HUES64 (cell line): ENCODE measurements at regions not wholly inside any gene's neighbourhood (a gene's known extent, or its start where the extent isn't known, plus 50 kb on each side); places are given as distances from the start of the nearest gene placed in this dataset.
"Not testable (repeated sequence)": the region's sequence is repeated elsewhere in the genome, so short reads cannot be mapped to it uniquely, and the experiment has no call there.

Source experiments
- H3K27ac ChIP-seq: 2 replicates; pipeline ENCODE4 v1.7.0; 2013; ENCODE audit warnings: low read depth, low read length, inconsistent platforms
- H3K27me3 ChIP-seq: 2 replicates; pipeline ENCODE4 v1.6.1; 2013; ENCODE audit warnings: mild to moderate bottlenecking, low read length; ENCODE audit not compliant: insufficient read depth
- H3K36me3 ChIP-seq: 2 replicates; pipeline ENCODE4 v1.6.1; 2013; ENCODE audit warnings: mild to moderate bottlenecking, low read length; ENCODE audit not compliant: insufficient read depth
- H3K4me1 ChIP-seq: 2 replicates; pipeline ENCODE4 v1.6.1; 2013; ENCODE audit warnings: mild to moderate bottlenecking, low read length, moderate library complexity; ENCODE audit not compliant: insufficient read depth
- H3K4me3 ChIP-seq: 2 replicates; pipeline ENCODE4 v1.5.1; 2013; ENCODE audit warnings: mild to moderate bottlenecking, low read length, moderate library complexity
- H3K9ac ChIP-seq: 2 replicates; pipeline ENCODE4 v1.6.1; 2013; ENCODE audit warnings: mild to moderate bottlenecking, low read depth, low read length
- H3K9me3 ChIP-seq: 2 replicates; pipeline ENCODE4 v1.6.1; 2013; ENCODE audit warnings: low read depth, low read length; ENCODE audit not compliant: insufficient read depth
- WGBS: fragments of 150-250, 120-280 bp; methylation state at CpG from one replicate; pipeline ENCODE4 v1.1.7; 2013; ENCODE audit warnings: missing lambda C conversion rate; 5-methylcytosine and 5-hydroxymethylcytosine counted together

DNA sequence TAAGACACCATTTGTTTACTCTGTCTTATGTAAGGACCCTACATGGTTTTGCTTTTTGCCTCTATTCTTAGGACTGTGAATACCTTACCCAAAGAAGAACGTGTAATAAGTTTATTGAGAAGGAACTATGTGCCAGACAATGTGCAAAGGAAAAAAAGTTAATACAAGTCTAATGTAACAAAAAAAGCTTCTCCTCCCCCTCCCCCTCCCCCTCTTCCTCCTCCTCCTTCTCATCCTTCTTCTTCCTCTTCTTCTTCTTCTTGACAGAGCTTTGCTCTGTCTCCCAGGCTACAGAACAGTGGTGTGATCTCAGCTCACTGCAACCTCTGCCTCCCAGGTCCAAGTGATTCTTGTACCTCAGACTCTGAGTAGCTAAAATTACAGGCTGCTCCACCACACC is 50.9 kb upstream of the MITF start:
- Histone ChIP-seq H3K27me3 (peaks cover 65% of the 10 kb centered on the region), H3K9me3 (no peaks in the 10 kb centered on the region), H3K4me1 (no peaks in the 10 kb centered on the region), H3K4me3 (no peak overlapping the region), H3K36me3 (no peaks in the 10 kb centered on the region), H3K9ac (no peak overlapping the region), H3K27ac (no peak overlapping the region)
- WGBS: no CpG with 5 or more reads among the region's 1 CpG

DNA sequence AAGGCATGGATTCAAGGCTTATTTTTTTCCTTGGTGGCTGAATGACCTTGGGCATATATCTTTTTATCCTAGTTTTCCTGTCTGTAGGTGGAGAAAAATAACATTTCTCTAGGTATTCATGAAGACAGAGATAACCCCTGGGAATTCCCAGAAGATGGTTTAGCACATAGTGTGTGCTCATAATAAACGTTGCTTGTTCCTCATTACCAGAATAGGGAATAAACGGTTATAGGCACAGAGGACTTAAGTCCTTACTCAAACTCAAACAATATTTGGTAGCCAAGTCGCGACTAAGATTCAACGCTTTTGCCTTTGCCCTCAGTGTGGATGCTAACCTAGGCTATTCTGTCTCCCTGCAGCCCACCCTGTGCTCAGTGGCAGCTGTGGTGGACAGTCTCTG is 51.6 kb upstream of the MITF start:
- WGBS: 93% methylated on average over 5 of the region's 5 CpGs
- H3K27ac ChIP-seq: no peak overlapping the region

DNA sequence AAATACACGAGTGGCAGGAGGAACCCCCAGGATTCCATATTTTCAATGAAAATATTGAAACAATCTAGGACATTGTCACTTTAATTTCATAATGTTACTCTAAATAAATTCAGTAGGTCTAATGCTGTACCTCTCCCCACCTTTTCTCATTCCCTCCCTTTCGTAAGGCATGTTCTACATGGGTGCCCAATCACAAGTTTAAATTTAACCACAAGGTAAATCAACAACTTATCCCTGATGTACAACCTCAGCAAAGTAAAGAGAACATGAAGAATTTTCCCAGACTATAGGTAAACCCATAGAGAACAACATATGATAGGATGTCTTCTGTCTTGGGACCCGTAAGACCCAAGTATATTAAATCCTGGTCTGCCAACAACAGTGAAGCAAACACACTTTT is 53.2 kb upstream of the MITF start:
- Histone ChIP-seq H3K27me3 (peaks cover 88% of the 10 kb centered on the region), H3K4me3 (no peak overlapping the region), H3K4me1 (no peaks in the 10 kb centered on the region; the same call in 1 of the 2 replicates), H3K9me3 (no peaks in the 10 kb centered on the region), H3K27ac (no peak overlapping the region), H3K36me3 (no peaks in the 10 kb centered on the region), H3K9ac (no peak overlapping the region)
- WGBS: 92% methylated on average over 3 of the region's 3 CpGs

More for the DNA sequence above, 51.6 kb upstream of the MITF start:
- Histone ChIP-seq H3K4me1 (no peaks in the 10 kb centered on the region; the same call in 1 of the 2 replicates), H3K9ac (no peak overlapping the region), H3K36me3 (no peaks in the 10 kb centered on the region), H3K9me3 (no peaks in the 10 kb centered on the region), H3K4me3 (no peak overlapping the region), H3K27me3 (peaks cover 73% of the 10 kb centered on the region)

DNA sequence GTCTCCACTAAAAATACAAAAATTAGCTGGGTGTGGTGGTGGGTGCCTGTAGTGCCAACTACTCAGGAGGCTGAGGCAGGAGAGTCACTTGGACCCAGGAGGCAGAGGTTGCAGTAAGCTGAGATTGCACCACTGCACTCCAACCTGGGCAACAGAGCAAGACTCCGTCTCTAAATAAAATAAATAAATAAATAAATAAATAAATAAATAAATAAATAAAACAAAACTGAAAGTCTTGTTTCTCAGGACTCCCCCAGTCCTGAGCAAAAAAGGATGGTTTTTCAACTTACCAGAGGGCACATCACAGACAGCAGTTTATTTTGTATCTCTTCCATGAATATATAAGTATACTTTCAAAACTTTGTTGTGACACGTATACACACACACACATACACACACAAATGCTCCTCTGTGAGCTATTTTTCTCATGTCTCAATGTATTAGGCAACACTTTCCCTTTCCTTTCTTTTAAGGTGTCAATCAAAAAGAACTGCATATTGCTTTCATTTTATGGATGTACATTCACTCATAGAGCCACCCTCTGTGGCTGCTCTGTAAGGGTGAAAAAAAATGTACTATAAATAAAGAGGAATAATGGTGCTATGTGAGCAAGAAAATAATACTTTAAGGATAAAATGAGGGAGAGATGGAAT is 54.8 kb upstream of the MITF start:
- Histone ChIP-seq H3K4me1 (no peaks in the 10 kb centered on the region; the same call in 1 of the 2 replicates), H3K36me3 (no peaks in the 10 kb centered on the region), H3K9ac (no peak overlapping the region), H3K4me3 (no peak overlapping the region), H3K9me3 (no peaks in the 10 kb centered on the region), H3K27me3 (peaks cover 95% of the 10 kb centered on the region), H3K27ac (no peak overlapping the region)
- WGBS: 96% methylated on average over 1 of the region's 2 CpGs

DNA sequence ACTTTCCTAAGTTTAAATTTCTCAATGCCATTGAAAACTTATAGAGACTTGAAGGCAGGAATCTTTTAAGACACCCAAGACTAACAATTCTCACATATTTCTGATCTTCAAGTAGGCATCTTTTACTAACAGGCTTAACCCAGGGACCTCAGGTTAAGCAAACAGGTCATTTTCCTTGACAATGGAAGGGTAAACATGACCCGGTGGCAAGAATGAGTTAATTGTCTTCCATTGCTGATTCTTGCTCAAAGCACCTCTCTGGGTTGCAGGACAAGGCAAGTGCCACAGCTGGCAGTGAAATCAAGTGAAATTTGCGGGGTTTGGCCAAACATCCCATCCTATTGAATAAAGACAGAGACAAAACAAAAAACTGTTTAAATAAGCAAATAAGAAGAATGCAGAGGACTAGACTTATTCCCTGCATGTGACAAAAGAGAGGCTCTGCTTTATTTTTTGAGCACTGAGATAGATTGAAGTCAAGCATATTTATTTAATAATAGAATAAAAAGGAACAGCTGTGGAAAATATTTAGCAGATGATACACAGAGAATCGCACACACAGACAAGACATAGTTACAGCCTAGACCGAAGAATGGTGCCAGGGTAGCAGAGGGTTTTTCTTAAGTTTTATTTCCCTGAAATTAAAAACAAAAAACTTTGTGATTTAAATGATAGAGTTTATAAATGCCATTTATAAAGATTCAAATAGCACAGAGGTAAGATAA is 56.0 kb upstream of the MITF start:
- H3K27ac ChIP-seq: no peak overlapping the region
- H3K9me3 ChIP-seq: no peaks in the 10 kb centered on the region
- no peaks in the 10 kb centered on the region; the same call in 1 of the 2 replicates for H3K4me1 ChIP-seq
- 1% methylated on average over 2 of the region's 4 CpGs for WGBS
- no peak overlapping the region for H3K9ac ChIP-seq
- peaks cover 88% of the 10 kb centered on the region for H3K27me3 ChIP-seq
- no peaks in the 10 kb centered on the region for H3K36me3 ChIP-seq
- no peak overlapping the region for H3K4me3 ChIP-seq

DNA sequence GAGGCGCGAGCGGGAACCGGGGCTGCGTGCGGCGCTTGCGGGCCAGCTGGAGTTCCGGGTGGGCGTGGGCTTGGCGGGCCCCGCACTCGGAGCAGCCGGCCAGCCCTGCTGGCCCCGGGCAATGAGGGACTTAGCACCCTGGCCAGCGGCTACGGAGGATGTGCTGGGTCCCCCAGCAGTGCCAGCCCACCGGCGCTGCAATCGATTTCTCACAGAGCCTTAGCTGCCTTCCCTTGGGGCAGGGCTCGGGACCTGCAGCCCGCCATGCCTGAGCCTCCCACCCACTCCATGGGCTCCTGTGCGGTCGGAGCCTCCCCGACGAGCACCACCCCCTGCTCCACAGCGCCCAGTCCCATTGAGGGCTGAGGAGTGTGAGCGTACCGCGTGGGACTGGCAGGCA is 61.8 kb upstream of the MITF start:
- H3K27me3 ChIP-seq: peaks cover 32% of the 10 kb centered on the region
- 96% methylated on average over 30 of the region's 30 CpGs for WGBS
- not testable (repeated sequence) for H3K27ac ChIP-seq, H3K36me3 ChIP-seq, H3K9ac ChIP-seq, H3K4me3 ChIP-seq, H3K4me1 ChIP-seq, H3K9me3 ChIP-seq

DNA sequence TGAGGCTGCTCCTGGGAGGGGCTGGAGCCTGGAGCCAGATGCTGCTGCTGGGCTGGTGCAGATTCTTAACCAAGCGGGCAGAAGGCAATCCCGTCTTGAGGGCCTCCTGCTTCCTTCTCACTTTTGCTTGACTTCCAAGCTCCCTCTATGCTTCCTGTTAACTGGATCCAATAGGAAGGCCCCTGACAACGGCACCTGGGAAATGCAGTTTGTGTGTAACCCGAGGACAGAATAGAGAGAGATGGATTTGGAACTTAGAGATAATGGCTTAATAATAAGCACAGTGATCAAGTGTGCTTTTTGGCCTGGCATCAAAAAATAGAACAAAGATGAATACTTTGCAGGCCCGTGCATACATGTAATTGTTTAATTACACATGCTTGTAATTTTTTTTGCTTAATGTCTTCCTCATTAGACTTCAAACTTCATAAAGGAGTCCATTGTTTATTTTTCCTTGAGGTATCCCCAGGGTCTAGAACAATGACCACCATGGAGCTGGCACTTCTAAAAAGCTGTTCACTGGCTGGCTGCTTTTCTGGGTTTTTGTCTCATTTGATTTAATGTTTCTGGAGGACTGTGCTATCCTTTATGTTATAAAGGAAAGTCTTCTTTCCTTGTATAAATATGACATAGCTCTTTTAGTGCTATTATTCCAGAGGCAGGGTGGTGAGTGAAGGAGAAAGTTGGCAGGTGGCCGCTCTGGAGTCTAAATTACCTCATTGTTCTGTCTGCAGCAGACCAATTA is 63.3 kb upstream of the MITF start:
- Histone ChIP-seq H3K9ac (no peak overlapping the region), H3K4me1 (no peaks in the 10 kb centered on the region), H3K4me3 (no peak overlapping the region), H3K9me3 (no peaks in the 10 kb centered on the region), H3K36me3 (no peaks in the 10 kb centered on the region), H3K27me3 (peaks cover 17% of the 10 kb centered on the region), H3K27ac (no peak overlapping the region)
- 92% methylated on average over 5 of the region's 6 CpGs for WGBS

DNA sequence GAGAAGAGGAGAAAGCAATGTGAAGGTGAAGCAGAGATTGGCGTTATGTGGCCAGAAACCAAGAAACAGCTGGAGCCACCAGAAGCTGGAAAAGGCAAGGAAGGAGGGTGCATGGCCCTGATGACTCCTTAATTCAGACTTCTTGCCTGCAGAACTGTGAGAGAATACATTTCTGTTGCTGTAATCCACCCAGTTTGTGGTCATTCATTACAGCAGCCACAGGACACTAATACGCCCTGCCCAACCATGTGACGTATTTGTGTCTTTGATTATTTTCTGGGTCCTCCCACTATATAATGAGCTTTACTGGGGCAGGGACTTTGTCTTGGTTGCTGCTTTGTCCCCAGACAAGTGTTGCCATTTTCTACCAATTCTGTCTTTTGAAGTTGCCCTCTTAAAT is 64.5 kb upstream of the MITF start:
- H3K36me3 ChIP-seq: no peaks in the 10 kb centered on the region
- no peaks in the 10 kb centered on the region for H3K9me3 ChIP-seq
- whole genome bisulfite sequencing: 93% methylated on average over 3 of the region's 3 CpGs
- H3K27ac ChIP-seq: no peak overlapping the region
- H3K9ac ChIP-seq: no peak overlapping the region
- H3K4me3 ChIP-seq: no peak overlapping the region
- H3K27me3 ChIP-seq: peaks cover 5% of the 10 kb centered on the region
- no peaks in the 10 kb centered on the region for H3K4me1 ChIP-seq

DNA sequence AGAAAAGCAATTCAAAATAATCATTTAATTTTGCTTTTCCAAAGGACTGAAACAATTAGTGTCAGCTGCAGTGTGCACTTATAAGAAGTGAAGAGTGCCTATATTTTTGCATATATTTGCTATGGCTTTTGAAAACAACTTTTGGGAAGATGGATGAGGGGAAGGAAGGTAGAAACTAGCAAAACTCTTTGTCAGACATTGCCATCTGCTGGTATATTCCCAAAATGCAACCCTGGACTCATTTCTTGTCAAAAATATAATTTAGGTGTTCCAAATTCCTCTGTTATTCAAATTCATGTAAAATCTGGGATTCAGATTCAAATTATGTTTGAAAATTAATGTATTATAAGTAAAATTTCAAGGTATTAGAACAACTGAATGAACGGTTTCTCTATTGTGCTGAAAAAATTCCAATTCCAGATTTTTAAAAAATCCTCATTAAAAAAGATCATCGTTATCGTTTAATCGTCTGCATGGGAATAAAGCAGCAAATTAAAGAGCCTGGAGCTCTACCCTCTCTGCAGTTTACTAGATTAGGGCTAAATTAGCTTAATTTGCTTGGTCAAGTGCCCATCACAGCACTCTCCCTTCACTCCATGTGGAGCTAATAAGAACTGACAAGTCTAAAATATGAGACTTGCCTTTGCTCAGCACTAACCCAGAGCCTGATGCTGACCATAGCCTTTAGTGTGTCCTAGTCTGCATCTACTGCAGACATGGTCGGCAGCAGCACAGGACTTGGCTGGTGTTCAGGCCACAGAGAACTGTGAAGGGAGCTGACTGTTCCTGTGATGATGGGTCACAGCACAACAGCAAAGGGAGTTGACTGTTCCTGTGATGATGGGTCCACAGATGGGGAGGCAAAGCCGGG is 67.9 kb upstream of the MITF start:
- WGBS: 73% methylated on average over 6 of the region's 6 CpGs
- Histone ChIP-seq H3K4me1 (no peaks in the 10 kb centered on the region), H3K4me3 (no peak overlapping the region), H3K27ac (no peak overlapping the region), H3K27me3 (no peaks in the 10 kb centered on the region), H3K36me3 (no peaks in the 10 kb centered on the region), H3K9ac (no peak overlapping the region), H3K9me3 (no peaks in the 10 kb centered on the region)

DNA sequence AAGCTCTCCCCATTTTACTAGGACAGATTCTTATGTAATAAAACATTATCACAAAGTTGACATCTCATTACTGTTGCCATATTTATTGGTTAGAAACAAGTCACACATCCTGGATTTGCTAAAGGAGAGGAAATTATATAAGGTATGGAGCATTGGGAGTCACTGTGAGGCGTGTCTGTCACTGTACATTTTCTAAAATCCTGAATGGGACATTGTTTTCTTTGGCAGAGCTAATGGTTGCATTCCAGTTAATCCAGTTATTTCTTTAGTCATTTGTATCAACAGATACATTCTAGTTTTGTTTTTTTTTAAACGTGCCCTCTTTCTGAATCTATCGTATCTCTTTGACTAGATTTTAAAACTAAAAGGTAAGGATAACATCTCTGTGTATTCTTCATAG is 70.2 kb upstream of the MITF start:
- H3K9me3 ChIP-seq: no peaks in the 10 kb centered on the region
- no peaks in the 10 kb centered on the region for H3K36me3 ChIP-seq
- no peaks in the 10 kb centered on the region for H3K27me3 ChIP-seq
- no peaks in the 10 kb centered on the region for H3K4me1 ChIP-seq
- H3K27ac ChIP-seq: no peak overlapping the region
- 92% methylated on average over 3 of the region's 3 CpGs for WGBS
- no peak overlapping the region for H3K4me3 ChIP-seq
- H3K9ac ChIP-seq: no peak overlapping the region
